HG03520 (cell line): ENCODE measurements at regions not wholly inside any gene's neighbourhood (a gene's known extent, or its start where the extent isn't known, plus 50 kb on each side); places are given as distances from the start of the nearest gene placed in this dataset.
"Not testable (repeated sequence)": the region's sequence is repeated elsewhere in the genome, so short reads cannot be mapped to it uniquely, and the experiment has no call there.

Experiments
- ATAC-seq: cut with Tn5 transposase; IDR thresholded peaks from one replicate; pipeline ENCODE4 v1.9.1; 2021; ENCODE audit warnings: mild to moderate bottlenecking, moderate library complexity; ENCODE audit not compliant: unreplicated experiment

DNA sequence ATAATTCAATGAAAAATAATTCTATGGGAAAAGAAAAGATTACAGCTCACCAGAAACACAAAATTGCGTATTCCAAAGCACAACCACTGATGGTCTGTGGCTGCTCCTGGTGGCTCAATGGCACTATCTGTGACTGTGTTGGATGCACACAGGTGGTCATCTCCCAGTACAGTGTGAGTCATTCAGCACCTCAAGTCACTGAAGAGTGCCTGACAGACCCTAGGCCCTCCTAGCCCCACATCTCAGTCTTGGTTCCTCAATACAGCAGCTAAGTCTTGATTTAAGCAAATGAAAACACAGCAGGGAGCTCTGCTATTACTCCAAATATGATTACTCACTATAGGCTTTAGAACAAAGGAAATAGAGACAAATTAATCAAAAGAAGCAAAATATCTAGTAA lies 233.4 kb upstream of the FRG1 start:
- not testable (repeated sequence) for ATAC-seq

DNA sequence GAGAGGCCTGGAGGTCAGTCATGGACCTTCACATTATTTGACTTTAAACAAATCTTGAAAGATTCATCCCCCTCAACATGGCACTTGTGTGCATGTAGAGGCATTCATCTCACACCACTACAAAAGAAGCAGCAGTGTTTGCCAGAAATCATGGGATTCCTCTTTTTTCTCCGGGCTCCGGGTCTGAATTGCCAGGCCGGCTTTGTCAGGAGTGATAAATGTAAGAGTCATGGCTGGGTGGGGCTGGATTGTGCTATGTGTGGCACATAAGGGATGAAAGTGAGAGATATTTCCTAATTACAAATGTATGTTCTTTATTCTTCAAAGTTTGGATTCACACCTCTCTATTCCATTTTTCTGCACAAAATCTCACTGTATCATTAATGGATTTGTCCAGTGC lies 228.7 kb upstream of the FRG1 start:
- ATAC-seq, result not testable (repeated sequence)

DNA sequence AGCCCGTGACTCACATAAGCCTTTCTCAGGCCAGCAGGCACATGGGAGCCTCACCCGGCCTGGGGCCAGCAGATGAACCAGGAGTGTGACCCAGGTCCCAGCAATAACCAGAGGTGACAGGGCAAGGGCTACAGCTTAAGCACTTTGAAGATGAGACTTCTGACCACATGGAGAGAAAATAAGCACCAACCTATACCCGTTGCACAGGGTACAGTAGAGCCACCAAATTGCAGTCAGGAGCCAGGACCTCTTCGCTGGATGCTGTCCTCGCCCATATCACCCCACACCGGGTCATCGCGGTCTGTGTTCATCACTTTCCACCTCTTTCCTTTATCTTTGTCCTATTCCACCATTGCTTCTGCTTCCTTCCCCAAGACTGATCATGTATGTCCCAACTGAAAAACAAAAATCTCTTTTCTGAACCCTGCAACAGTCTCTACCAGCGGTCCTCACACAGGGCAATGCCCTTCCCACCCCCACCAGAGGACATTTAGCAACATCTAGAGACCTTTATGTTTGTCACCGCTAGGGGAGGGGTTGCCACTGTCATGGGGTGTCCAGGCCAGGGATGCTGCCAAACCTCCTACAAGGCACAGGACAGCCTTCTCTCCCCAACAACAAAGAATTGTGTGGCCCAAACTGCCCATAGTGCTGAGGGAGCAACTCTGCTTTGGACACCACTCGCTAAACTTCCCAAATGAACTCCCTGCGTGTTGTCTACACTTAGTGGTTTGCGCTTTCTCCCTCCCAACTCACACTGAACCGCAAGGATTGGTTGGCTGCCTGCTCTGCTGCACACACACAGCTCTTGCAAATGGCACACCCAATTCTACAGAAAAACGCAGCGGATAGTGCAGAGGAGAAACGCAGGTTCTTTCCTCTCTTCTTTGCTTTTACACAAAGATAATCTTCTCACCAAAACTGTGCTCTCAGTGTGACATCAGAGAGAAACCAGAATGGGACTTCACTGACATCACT lies 219.4 kb upstream of the FRG1 start:
- ATAC-seq, result not testable (repeated sequence)

DNA sequence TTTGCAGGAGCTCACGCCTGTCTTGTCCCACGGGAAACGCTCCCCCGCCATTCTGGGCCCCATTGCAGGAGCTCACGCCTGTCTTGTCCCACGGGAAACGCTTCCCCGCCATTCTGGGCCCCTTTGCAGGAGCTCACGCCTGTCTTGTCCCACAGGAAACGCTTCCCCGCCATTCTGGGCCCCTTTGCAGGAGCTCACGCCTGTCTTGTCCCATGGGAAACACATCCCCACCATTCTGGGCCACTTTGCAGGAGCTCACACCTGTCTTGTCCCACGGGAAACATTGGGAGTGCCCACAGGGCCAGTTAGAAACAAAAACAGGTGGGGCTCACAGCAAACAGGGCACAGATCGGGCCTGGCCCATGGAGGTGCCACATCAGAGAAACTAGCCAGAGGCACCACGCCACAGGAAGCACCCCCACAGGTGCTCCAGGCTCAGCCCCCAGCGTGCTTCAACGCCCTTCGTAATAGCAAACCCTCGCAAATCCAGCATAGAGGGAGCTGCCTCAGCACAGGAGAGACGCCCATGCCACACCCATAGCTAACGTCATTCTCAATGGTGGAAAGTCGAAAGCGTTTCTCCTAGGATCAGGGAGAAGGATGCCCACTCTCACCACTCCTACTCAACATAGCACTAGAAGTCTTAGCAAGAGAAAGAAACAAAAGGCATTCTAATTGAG lies 218.2 kb upstream of the FRG1 start:
- ATAC-seq, result not testable (repeated sequence)

DNA sequence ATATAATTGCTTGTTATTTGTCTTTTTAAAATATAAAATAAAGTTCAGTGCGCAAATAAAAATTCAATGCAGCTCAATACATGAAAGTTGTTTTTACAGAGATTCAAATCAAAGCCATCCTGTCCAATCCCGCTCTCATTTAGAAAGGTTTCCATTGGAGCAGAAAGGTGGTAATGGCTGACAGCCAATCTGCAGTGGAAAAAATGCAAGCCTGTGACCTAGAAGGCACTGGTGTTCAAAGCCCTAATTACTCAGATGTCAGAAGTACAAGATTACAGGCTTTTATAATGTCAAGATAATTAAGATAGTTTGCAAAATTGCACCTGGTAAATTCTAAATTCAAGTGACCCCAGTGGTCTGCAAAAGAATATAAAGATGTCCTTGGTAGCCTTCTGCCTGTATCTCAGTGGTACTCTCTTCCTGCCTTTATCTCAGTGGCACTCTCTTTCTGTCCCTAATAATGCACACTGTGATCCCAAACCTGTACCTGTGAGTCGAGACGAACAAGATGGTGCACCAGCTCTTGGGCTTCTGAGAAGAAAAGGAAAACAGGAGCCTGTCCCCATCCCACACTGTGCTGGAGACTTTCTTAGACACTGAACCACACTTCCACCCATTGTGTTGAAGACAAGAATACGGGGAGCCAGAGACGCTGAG lies 212.6 kb upstream of the FRG1 start:
- not testable (repeated sequence) for ATAC-seq

DNA sequence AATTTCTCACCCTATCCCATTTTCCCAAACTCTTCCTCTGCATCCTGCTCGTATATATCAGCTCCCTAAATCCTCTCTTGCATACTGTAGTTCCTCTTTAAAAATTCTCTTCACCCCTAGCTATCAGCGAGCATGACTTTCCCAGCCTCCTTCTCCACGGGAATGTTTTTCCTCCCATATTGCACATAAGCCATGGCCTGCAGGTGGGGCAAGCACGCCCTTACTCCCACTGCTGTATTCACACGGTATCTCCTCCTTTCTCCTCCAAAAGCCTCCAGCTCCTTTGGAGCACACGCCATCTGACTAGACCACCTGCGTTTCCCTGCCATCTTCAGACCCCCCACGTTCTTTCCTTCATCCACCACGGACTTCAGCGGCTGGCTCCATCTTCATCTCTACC lies 208.7 kb upstream of the FRG1 start:
- not testable (repeated sequence) for ATAC-seq

DNA sequence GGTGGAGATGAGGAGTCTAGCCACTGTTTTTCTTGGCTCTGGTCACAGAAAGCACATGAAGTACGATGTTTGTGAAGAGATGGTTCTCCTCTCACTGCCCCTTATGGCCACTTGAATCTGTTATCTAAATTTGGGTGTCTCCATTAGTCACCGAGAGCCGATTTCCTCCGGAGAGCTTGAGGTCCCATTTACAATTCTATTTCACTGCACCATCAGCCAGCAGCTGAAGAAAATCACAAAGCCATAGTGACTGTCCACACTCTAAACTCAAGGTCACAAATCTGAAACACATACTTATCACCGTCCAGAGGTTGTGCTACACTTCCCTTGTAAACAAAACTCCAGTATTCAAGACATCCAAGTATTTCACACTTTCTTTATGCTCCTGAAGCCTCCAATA lies 207.2 kb upstream of the FRG1 start:
- not testable (repeated sequence) for ATAC-seq

DNA sequence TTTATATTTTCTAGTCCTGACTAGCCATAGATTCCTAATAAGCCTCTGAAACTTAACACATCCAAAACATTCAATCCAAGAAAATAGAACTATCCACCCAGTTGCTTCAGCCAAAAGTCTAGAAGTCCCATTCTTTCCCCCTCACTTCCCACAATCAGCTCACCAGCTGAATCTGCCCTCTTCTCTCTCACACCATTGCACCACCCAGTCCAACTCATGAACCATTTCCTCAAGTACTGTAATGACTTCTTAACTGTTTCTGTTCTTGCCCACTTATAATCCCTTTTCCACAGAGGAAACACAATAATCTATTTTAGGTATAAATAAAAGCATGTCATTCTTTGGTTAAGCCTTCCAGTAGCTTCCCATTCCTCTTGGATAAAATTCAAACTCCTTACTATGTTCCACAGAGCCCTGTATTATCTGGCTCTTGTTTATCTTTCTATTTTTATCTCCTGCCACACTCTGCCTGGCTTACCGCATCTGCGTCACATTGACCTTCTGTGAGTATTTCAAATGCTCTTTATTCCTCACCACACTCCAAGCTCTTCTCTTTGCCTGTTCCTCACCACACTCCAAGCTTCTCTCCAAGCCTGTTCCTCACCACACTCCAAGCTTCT lies 205.9 kb upstream of the FRG1 start:
- not testable (repeated sequence) for ATAC-seq

DNA sequence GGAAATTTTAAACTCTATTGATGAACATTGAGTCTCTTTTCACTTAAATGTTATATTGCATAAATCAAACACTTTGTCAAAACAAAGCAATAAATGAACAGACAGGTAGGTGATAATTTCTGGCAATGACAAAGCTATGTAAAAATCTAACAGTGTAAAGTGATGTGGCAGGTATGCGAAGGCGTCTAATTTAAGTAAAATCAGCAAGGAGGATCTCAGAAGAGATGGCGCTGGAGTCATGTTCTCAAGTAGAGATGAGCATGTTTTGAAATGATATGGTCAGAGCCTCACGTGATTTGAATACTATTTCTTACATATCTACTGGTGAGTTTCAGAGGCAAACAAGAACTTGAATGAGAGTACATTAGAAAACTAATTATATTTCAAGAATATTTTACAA lies 204.0 kb upstream of the FRG1 start:
- not testable (repeated sequence) for ATAC-seq

DNA sequence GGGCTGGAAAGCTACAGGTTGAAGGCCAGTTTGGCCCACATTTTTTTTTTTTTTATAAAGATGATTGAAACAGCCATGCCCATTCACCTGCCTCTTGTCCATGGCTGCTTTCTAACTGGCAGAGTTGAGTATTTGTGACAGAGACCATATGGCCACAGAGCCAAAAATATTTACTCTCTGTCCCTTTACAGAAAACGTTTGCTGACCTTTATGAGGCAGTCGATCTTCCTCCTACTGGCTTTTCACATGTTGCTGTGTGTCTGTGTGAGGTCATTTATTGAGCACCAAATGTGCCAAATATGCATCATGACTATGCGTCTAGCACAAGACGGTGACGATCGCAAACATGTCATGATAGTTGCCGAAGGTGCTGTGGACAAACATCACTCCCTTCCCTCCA lies 200.6 kb upstream of the FRG1 start:
- not testable (repeated sequence) for ATAC-seq

DNA sequence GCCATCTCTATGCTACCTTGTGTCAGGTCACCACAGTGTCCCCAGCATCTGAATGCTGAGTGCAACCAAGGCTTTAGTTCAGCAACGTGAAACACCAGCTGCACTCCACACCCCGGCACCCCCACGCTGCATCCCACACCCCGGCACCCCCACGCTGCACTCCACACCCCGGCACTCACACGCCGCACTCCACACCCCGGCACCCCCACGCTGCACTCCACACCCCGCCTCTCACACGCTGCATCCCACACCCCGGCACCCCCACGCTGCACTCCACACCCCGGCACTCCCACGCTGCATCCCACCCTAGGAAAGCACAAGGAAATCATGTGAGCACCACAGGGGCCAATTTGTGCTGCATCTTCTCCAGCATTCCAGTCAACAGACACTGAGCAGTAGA lies 199.8 kb upstream of the FRG1 start:
- no peak for ATAC-seq

DNA sequence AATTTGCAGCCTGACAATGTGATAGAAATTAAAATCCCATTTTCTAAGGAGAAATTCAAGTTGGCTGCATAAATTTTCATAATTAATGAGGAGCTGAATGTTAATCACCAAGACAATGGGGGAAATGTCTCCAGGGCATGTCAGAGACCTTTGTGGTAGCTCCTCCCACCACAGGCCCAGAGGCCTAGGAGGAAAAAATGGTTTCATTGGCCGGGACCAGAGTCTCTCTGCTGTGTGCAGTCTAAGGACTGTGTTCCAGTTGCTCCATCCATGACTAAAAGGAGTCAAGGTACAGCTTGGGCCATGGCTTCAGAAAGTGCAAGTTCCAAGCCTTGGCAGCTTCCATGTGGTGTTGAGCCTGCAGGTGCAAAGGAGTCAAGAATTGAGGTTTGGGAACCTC lies 187.6 kb upstream of the FRG1 start:
- ATAC-seq, result not testable (repeated sequence)

DNA sequence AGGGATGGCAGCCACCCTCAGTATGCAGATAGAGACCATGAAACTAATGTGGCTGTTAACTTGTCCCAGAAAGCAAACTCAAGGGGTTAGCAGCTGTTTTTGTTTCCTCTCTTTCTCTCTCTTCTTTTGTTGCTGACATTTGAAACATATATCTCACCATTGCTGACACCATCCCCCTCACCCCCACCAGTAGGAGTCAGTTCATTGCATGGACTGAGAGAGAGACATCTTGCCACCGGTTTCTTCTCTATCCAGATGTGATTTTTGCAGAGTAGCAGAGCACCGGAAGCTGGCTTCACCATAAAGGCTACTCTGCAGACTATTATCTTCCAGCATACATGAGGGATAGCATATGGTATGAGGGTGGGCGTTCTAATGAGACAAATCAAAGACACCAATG lies 177.1 kb upstream of the FRG1 start:
- ATAC-seq, result no peak

DNA sequence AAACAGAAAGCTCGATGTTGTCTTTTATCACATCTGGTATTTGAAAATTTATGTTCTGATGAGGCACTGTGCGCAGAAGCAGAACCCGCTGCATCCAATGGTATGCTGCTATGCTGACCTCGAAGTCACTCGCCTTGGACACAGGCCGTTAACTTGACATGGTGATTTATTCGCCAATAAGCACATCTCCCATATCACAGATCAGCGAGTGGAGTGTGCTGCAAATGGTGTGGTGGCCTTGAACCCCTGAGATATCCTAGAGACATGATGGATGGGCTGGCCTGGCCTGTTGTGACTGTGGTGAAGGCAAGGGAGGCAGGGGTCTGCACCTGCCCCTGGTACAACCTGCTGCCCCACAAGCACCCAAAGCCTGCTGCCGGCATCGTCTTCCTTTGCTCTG lies 175.4 kb upstream of the FRG1 start:
- no peak for ATAC-seq

DNA sequence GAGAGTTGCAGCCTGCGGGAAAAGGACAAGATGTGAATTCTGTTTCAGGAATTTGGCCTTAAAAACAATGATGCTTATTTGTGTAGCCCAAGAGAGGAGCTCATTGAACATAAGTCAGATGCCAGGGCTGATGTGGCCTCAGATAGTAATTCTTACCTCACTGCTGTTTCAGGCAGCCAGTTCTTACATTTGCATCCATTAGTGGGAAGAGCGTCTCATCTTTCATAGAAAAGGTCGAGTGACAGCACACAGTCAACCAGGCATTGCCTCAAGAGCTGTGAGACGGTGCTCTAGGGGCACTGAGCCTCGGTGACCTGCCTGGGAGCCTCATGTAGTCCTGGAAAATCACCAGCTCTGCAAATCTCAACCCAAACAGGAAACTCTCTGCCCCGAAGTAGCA lies 174.9 kb upstream of the FRG1 start:
- no peak for ATAC-seq

DNA sequence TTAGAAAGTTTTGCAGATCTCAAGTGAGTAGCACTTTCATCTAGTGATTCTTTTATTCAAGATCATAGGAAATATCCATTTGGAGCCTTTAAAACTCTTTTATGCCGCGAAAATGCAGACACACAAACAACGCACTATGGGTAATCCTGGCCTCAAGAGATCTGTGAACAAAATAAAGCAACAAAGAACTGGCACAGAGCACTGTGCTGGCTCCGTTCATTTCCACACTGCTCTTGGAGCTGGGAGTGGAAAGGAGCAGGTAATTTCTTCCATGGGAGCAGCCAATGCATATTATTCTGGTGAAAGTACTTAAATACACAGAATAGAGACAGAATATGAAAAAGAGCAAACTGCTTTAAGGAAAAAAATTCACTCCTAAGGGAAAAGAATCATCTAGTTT lies 172.7 kb upstream of the FRG1 start:
- ATAC-seq, result no peak

DNA sequence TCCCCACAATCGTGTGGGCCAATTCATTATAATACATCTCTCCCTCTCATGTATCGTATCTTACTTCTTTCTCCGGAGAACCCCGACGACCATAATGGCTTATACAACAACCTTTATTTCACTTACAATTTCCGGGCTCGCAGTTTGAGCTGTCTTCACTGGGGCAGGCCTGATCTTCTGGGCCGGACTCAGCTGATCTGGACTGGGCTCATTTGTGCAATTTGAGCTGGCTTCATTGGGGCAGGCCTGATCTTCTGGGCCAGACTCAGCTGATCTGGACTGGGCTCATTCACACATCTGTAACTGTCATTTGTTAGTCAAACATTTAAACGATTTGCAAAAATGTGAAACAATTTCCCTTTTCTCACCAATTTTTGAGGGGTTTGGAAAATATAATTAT lies 171.5 kb upstream of the FRG1 start:
- no peak for ATAC-seq

DNA sequence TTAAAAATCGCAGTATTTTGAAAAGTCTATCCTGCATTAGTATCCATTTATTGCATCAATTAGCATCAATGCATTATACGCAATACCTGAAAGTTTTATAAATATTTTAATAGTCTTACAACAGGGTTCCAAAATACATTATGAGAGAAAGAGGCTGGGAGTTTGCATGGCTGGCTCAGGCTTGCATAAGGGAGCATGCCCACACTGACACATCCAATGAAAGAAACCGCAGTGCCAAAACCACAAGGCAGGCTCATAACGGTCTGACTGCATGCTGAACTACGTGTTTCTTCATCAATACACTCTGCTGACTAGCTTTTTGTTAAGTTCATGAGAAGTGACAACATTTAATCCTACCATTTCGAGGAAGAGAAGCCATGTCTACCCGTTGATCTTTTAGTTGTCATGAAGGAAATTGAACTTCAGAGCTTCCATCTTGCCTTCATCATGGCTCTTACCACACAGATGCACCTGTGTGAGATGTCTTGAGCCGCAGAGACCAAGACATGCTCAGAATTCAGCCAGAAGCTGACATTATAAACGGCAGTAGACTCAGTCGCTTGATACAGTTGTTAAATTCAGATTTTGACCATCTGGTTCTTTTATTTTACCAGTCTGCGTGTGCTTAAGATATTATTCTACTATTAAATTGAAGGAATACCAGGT lies 168.8 kb upstream of the FRG1 start:
- ATAC-seq, result no peak

DNA sequence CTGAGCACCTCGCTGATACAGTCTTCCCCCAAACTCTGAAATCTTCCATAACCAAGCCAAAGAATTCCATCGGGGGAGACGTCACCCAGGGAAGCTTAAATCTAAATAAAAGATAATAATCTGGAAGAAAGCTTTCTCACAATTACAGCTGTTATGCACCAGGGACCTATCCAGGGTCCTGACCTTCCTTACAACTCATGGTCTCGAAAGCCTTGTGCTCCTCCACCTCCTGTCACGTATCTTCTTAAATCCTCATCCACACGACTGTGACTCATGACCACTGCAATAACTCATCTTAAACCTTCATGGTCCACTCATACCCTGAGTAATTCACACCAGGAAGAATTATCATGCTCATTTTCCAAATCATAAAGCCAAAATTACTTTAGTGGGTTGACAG lies 166.8 kb upstream of the FRG1 start:
- ATAC-seq, result no peak

DNA sequence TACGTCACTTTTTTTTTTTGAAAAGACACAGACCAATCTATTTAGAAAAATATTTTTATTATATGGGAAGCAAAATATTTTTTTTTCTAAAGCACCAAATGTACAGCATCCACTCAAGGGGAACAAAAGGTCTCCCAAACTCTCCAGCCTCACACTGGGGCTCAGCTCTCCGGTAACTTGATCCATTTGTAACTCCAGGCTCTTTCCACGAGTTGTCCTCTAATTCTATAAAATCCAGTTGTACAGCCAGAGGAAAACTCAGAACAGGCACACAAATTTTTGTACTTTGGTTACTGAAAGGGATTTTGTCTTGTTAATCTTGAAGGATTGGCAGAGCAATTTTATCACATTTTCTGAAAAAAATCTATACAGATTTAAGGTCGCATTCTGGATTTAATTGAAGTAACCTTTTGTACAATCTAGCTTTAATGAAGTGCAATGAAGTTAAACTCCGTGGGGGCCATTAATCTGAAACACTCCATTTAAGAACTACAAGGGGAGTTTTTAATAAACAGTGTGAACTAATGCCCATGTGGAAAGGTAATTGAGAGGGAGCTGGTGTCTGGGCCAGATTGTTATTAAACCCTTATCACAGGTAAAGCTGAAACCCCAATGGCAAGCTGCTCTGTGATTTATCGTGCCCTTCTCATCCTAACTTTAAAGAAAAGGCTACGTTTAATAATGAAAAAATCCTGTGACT lies 161.2 kb upstream of the FRG1 start:
- no peak for ATAC-seq
